ENCODE measurements at regions not wholly inside any gene's neighbourhood (a gene's known extent, or its start where the extent isn't known, plus 50 kb on each side); places are given as distances from the start of the nearest gene placed in this dataset.

DNA sequence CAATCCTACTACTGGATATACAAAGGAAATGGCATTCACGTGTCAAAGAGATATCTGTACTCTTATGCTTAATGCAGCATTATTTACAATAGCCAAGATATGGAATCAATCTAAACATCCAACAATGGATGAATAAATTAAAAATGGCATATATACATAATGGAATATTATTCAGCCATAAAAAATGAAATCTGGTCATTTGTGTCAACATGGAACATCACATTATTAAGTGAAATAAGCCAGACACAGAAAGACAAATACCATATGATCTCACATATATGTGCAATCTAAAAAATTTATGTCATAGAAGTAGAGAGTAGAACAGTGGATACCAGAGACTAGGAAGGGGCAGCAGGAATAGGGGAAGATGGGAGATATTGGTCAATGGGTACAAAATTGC lies 228.8 kb upstream of the TBX3 start:
- TF ChIP-seq EZH2 (IDR thresholded peaks at IDR 0.05; ENCODE audit: low read length, missing control alignments) = no peak
- TF ChIP-seq, protein P1, sequence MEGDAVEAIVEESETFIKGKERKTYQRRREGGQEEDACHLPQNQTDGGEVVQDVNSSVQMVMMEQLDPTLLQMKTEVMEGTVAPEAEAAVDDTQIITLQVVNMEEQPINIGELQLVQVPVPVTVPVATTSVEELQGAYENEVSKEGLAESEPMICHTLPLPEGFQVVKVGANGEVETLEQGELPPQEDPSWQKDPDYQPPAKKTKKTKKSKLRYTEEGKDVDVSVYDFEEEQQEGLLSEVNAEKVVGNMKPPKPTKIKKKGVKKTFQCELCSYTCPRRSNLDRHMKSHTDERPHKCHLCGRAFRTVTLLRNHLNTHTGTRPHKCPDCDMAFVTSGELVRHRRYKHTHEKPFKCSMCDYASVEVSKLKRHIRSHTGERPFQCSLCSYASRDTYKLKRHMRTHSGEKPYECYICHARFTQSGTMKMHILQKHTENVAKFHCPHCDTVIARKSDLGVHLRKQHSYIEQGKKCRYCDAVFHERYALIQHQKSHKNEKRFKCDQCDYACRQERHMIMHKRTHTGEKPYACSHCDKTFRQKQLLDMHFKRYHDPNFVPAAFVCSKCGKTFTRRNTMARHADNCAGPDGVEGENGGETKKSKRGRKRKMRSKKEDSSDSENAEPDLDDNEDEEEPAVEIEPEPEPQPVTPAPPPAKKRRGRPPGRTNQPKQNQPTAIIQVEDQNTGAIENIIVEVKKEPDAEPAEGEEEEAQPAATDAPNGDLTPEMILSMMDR (conservative IDR thresholded peaks at IDR 0.05 in 1 of 2, IDR thresholded peaks at IDR 0.05 in 1 of 2; ENCODE audit: low read depth in 1 of 2, low read length in 2 of 2) = no peak

Measured in fibroblast of lung (primary cell).